Osteoblast (primary cell): ENCODE measurements at regions not wholly inside any gene's neighbourhood (a gene's known extent, or its start where the extent isn't known, plus 50 kb on each side); places are given as distances from the start of the nearest gene placed in this dataset.

Experiments
- DNase-seq: peaks from one replicate; pipeline ENCODE4 v3.0.0; 2011; ENCODE audit warnings: low spot score, mixed read lengths; ENCODE audit not compliant: insufficient read length; ENCODE audit errors: missing footprints
- H2AFZ ChIP-seq: 2 replicates; pipeline ENCODE4 v1.6.0; 2011; ENCODE audit warnings: mild to moderate bottlenecking, low read length
- H3K27ac ChIP-seq: 2 replicates; pipeline ENCODE4 v1.5.1; 2011; ENCODE audit warnings: mild to moderate bottlenecking, low read depth, low read length, moderate library complexity
- H3K27me3 ChIP-seq: 2 replicates; pipeline ENCODE4 v1.6.0; 2012; ENCODE audit warnings: mild to moderate bottlenecking, control low read depth, inconsistent platforms, low read length, moderate library complexity; ENCODE audit not compliant: insufficient read depth
- H3K36me3 ChIP-seq: 2 replicates; pipeline ENCODE4 v1.5.1; 2011; ENCODE audit warnings: mild to moderate bottlenecking, low read length, control low read depth, moderate library complexity; ENCODE audit not compliant: insufficient read depth
- H3K4me1 ChIP-seq: 2 replicates; pipeline ENCODE4 v1.5.1; 2011; ENCODE audit warnings: mild to moderate bottlenecking, low read length, control low read depth, moderate library complexity; ENCODE audit not compliant: insufficient read depth
- H3K4me2 ChIP-seq: 2 replicates; pipeline ENCODE4 v1.6.0; 2011; ENCODE audit warnings: mild to moderate bottlenecking, low read length; ENCODE audit not compliant: insufficient read depth
- H3K4me3 ChIP-seq: fragments of 200-600 bp; sonication (generic); 3 replicates; pipeline ENCODE4 v1.5.1; 2012; ENCODE audit warnings: mild to moderate bottlenecking, low read length, inconsistent platforms; ENCODE audit not compliant: insufficient read depth
- H3K79me2 ChIP-seq: 2 replicates; pipeline ENCODE4 v1.6.0; 2012; ENCODE audit warnings: mild to moderate bottlenecking, low read length, control low read depth, inconsistent platforms; ENCODE audit not compliant: insufficient read depth
- H3K9me3 ChIP-seq: 2 replicates; pipeline ENCODE4 v1.5.1; 2011; ENCODE audit warnings: low read depth, low read length, control low read depth
- H4K20me1 ChIP-seq: 2 replicates; pipeline ENCODE4 v1.6.0; 2012; ENCODE audit warnings: mild to moderate bottlenecking, low read length, control low read depth; ENCODE audit not compliant: insufficient read depth
- CTCF ChIP-seq: IDR thresholded peaks from 2 replicates; pipeline ENCODE4 v1.5.1; 2011; ENCODE audit warnings: mild to moderate bottlenecking, low read depth, low read length, moderate library complexity; ENCODE audit errors: extremely low read depth

GRCh38 chr16:87548046-87548445, 54.3 kb upstream of the JPH3 start:
- TF ChIP-seq CTCF = no peak
- Histone ChIP-seq H3K4me3 (no peak overlapping the region), H3K79me2 (no peaks in the 10 kb centered on the region), H3K27ac (no peak overlapping the region), H3K4me1 (no peaks in the 10 kb centered on the region), H3K36me3 (no peaks in the 10 kb centered on the region), H3K9me3 (peaks cover 3% of the 10 kb centered on the region), H4K20me1 (peaks cover 3% of the 10 kb centered on the region), H2AFZ (no peak overlapping the region), H3K4me2 (no peak overlapping the region), H3K27me3 (peaks cover 19% of the 10 kb centered on the region)
- no peak for DNase-seq

DNA sequence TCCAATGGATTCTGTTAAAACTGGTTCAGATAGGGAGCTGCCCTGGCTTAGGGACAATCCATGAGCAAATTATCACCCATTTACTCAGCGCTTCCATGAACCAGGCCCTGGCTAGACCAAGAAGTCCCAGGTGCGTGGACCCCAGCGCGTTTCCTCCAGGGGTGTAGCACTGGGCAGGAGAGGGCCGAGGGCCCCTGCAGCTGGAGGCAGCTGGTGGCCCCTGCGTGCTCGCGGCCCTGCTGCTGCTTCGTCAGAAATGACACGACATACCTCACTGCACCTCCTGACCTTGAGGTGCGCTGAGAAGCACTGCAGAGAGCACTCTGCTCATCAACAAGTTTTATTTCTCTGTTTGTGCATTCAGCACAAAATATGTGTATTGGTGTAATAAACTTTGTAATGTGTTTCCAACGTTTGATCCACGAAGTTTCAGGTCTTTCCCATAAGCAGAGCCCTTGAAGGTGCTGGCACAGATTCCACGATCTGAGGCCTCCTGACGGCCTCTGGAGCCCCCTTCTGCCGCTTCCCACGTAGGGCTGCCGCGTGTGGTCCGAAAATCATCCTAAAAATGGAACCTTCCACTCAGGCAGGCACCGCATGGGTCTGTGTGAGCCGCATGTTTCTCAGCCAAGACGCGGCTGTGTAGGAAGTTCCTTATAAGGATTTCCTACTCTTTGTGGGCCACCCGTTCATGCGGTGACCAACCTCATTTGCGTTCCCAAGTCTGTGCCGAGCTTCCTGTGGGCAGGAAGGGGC, 50.8 kb upstream of the ZCCHC14 start:
- TF ChIP-seq CTCF = no peak
- H2AFZ ChIP-seq = peak overlapping the region; percentile 68
- no peak overlapping the region for H3K27ac ChIP-seq
- peaks cover 3% of the 10 kb centered on the region for H3K9me3 ChIP-seq
- no peak overlapping the region for H3K4me3 ChIP-seq
- H3K36me3 ChIP-seq = no peaks in the 10 kb centered on the region
- DNase-seq = peak; percentile 91
- H3K4me2 ChIP-seq = peak overlapping the region; percentile 13
- H3K79me2 ChIP-seq = no peaks in the 10 kb centered on the region
- no peaks in the 10 kb centered on the region for H4K20me1 ChIP-seq
- peaks cover 30% of the 10 kb centered on the region for H3K4me1 ChIP-seq
- peaks cover 15% of the 10 kb centered on the region for H3K27me3 ChIP-seq

- Histone ChIP-seq H3K4me2 (no peak overlapping the region), H3K36me3 (no peaks in the 10 kb centered on the region), H4K20me1 (no peaks in the 10 kb centered on the region), H3K9me3 (peaks cover 3% of the 10 kb centered on the region), H2AFZ (no peak overlapping the region), H3K27ac (no peak overlapping the region), H3K27me3 (peaks cover 15% of the 10 kb centered on the region), H3K4me1 (peaks cover 36% of the 10 kb centered on the region), H3K4me3 (no peak overlapping the region), H3K79me2 (no peaks in the 10 kb centered on the region)
- DNase-seq = no peak
- no peak for TF ChIP-seq CTCF
Observed at GRCh38 chr16:87542531-87543102, 49.8 kb upstream of the ZCCHC14 start.
